A549 (cell line): ENCODE measurements at regions not wholly inside any gene's neighbourhood (a gene's known extent, or its start where the extent isn't known, plus 50 kb on each side); places are given as distances from the start of the nearest gene placed in this dataset.

Source experiments
- BHLHE40 ChIP-seq: IDR thresholded peaks from 2 replicates; pipeline ENCODE4 v1.6.1; 2012; ENCODE audit warnings: low read depth, low read length, inconsistent platforms
- CEBPB ChIP-seq, 2 experiments: fragments of >200 bp in 1 of 2; sonication (Bioruptor Twin) in 1 of 2; formaldehyde crosslinking in 1 of 2; IDR thresholded peaks; 2 replicates each; pipeline ENCODE4 v1.6.1; 2012 to 2016
- EP300 ChIP-seq, 2 experiments: fragments of >200 bp; sonication (Bioruptor Twin); formaldehyde crosslinking; IDR thresholded peaks; 2 replicates in 1 of 2; 3 replicates in 1 of 2; pipeline ENCODE4 v1.6.1; 2016 to 2017
- MAZ ChIP-seq: fragments of 150-350 bp; IDR thresholded peaks from 2 replicates; pipeline ENCODE4 v1.6.1; 2014; ENCODE audit warnings: antibody characterized with exemption, low read depth, low read length, borderline replicate concordance
- POLR2A ChIP-seq: IDR thresholded peaks from 2 replicates; pipeline ENCODE4 v1.6.1; 2012; ENCODE audit warnings: mild to moderate bottlenecking, low read length
- RCOR1 ChIP-seq: fragments of 150-350 bp; IDR thresholded peaks from 2 replicates; pipeline ENCODE4 v1.6.1; 2014; ENCODE audit warnings: antibody characterized with exemption, low read length, low read depth
- RFX5 ChIP-seq: fragments of 450-650 bp; IDR thresholded peaks from 2 replicates; pipeline ENCODE4 v1.7.1; 2014; ENCODE audit warnings: antibody characterized with exemption, mild to moderate bottlenecking, moderate library complexity
- SMC3 ChIP-seq: fragments of >200 bp; sonication (Bioruptor Twin); formaldehyde crosslinking; IDR thresholded peaks from 3 replicates; pipeline ENCODE4 v1.6.1; 2018; ENCODE audit warnings: inconsistent platforms
- TF ChIP-seq, protein P1 (sequence below): fragments of >200 bp; sonication (Bioruptor Twin); formaldehyde crosslinking; IDR thresholded peaks from 3 replicates; pipeline ENCODE4 v1.5.1; 2016
- TF ChIP-seq, protein P2 (sequence below): fragments of 450-650 bp; IDR thresholded peaks from 2 replicates; pipeline ENCODE4 v1.6.1; 2014; ENCODE audit warnings: antibody characterized with exemption
- TF ChIP-seq, protein P3 (sequence below): IDR thresholded peaks from 2 replicates; pipeline ENCODE4 v1.6.1; 2012

GRCh38 chr13:58999851-59000250 is 1163.9 kb downstream of the DIAPH3 start:
- TF ChIP-seq, protein P1, sequence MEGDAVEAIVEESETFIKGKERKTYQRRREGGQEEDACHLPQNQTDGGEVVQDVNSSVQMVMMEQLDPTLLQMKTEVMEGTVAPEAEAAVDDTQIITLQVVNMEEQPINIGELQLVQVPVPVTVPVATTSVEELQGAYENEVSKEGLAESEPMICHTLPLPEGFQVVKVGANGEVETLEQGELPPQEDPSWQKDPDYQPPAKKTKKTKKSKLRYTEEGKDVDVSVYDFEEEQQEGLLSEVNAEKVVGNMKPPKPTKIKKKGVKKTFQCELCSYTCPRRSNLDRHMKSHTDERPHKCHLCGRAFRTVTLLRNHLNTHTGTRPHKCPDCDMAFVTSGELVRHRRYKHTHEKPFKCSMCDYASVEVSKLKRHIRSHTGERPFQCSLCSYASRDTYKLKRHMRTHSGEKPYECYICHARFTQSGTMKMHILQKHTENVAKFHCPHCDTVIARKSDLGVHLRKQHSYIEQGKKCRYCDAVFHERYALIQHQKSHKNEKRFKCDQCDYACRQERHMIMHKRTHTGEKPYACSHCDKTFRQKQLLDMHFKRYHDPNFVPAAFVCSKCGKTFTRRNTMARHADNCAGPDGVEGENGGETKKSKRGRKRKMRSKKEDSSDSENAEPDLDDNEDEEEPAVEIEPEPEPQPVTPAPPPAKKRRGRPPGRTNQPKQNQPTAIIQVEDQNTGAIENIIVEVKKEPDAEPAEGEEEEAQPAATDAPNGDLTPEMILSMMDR = no peak
- TF ChIP-seq RFX5 = no peak
- TF ChIP-seq CEBPB (IDR thresholded peaks at IDR 0.05) = no peak
- no peak for TF ChIP-seq RCOR1
- TF ChIP-seq, protein P2, sequence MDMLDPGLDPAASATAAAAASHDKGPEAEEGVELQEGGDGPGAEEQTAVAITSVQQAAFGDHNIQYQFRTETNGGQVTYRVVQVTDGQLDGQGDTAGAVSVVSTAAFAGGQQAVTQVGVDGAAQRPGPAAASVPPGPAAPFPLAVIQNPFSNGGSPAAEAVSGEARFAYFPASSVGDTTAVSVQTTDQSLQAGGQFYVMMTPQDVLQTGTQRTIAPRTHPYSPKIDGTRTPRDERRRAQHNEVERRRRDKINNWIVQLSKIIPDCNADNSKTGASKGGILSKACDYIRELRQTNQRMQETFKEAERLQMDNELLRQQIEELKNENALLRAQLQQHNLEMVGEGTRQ = no peak
- TF ChIP-seq, protein P3, sequence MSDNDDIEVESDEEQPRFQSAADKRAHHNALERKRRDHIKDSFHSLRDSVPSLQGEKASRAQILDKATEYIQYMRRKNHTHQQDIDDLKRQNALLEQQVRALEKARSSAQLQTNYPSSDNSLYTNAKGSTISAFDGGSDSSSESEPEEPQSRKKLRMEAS = no peak
- TF ChIP-seq EP300 (IDR thresholded peaks at IDR 0.05) = no peak
- no peak for TF ChIP-seq POLR2A
- no peak for TF ChIP-seq BHLHE40
- no peak for TF ChIP-seq MAZ
- no peak for TF ChIP-seq SMC3
